HG03060 (cell line): ENCODE measurements at regions not wholly inside any gene's neighbourhood (a gene's known extent, or its start where the extent isn't known, plus 50 kb on each side); places are given as distances from the start of the nearest gene placed in this dataset.
"Not testable (repeated sequence)": the region's sequence is repeated elsewhere in the genome, so short reads cannot be mapped to it uniquely, and the experiment has no call there.

Source experiments
- ATAC-seq: cut with Tn5 transposase; IDR thresholded peaks from one replicate; pipeline ENCODE4 v1.9.1; 2021; ENCODE audit warnings: low read depth, moderate number of reproducible peaks; ENCODE audit not compliant: unreplicated experiment

DNA sequence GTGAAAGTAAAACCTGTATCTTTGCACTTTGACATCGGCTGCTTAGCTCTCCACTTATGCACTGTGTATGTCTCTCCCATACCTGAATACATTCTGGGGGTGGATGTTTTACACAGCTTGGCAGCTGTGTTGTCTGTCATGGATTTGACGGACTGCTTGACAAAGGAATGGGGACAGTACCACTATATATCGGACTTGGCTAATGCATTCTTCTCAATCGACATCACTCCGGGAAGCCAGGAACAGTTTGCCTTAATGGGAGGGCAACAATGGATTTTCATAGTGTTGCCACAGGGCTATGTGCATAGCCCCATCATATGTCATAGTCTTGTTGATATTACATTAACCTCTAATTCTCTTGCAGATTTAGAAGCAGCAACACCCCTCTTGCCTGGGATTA is 1008.3 kb downstream of the DNAH5 start:
- no peak for ATAC-seq

DNA sequence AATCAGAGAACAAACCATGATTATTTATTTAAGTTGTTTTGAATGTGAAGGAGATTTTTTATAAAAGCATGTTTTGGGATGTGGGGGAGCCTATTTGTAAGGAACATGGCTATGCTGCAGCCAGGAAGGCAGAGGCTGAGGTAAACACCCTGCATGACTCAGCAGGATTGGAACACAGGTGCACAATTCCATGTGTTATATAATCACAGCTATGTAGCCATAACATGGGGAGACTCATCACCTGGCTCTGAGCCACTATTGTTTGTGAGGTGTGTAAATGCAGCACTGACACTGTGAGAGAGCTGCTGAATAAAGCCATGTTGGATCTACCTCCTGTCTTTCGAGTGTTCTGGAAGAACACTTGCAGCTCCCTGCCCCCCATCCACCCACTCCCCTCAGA is 1009.8 kb downstream of the DNAH5 start:
- ATAC-seq: no peak

- no peak for ATAC-seq
These were observed 1016.3 kb upstream of the CTNND2 start for GRCh38 chr5:12920527-12920926.

DNA sequence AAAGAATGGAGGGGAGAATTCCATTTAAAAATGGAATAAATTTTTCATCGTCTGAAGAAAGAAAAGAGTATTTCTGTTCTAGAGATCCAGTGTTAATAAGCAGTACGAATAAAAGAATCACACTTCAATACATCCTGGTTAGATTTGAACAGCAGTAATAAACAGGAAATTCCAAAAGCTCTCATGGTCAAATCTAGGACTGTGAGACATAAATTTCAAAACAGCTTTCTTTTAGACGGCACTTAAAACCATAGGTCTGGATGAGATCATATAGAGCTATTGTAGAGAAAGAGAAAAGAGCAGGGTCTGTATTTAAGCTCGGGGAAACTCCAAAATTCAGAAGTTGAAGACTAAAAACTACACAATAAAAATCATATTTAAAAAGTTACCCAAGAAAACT is 1006.9 kb upstream of the CTNND2 start:
- no peak for ATAC-seq

DNA sequence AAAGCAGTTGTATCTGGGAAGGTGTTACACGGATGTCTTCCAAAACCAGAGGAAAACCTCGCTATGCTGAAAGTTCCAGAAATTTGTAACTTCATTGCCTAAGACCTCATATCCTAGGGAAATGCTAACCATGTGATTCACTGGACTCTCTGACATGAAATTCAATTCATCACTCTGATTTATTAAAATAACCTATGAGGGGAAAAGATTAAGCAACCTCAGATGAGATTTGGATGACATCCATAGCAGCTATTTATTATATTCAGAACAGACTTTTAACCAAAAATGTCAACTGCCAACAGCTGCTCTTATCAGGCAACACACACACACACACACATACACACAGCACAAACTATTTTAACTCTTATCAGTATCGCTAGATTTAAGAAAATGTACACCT is 1006.4 kb upstream of the CTNND2 start:
- no peak for ATAC-seq

DNA sequence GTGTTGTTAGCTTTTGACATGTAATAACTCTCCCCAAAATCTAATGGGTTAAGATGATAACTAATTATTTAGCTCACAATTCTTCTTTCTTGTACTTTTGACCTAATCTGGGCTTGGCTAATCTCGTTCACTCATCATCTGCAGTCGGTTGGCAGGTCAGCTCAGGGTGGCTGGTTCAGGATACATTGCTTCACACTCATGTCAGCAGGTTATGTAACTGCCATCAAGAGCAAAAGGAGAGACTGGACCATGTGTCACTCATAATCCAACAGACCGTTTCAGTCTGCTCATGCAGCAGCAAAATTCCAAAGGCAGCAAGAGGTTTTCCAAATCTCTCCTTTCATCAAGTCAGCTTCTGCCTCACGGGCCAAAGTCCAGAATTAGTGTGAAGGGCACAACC is 998.4 kb upstream of the CTNND2 start:
- ATAC-seq: no peak

- no peak for ATAC-seq
These were observed 997.5 kb upstream of the CTNND2 start for GRCh38 chr5:12901696-12902095.

GRCh38 chr5:12896086-12896485 is 991.8 kb upstream of the CTNND2 start:
- no peak for ATAC-seq

- no peak for ATAC-seq
These were observed 980.8 kb upstream of the CTNND2 start for GRCh38 chr5:12885018-12885417.

- ATAC-seq: no peak
These were observed 979.1 kb upstream of the CTNND2 start for GRCh38 chr5:12883395-12883794.

DNA sequence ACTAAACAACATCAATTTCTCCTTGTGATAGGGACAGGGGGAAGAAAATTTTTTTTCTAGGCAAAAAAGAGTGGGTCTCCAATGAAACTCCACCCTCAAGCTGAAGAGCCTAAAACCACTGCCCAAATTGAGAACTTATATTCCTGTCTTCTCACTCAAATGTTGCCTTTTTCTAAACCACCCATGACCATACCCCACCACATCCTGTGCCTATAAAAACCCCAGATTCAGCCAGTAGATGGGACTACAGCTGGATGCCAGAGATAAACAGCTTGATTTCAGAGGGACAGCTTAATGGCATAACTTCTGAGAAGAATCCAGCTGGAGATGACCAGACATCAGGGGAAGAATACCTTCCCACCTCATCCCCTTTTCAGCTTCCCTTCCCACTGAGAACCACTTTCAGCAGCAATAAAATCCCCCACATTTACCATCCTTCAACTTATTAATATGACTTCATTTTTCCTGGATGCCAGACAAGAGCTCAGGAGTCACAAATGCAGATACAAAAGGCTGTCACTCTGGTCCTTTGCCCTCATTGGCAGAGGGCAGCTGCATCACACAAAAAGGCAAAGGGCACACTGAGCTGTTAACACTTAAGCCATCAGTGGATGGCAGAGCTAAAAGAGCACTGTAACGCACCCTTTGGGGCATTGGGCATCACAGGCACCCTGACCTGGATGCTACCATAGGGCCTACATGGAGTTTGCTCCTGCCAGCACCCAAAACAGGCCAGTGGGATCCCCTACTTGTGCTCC is 972.5 kb upstream of the CTNND2 start:
- ATAC-seq: no peak

GRCh38 chr5:12870872-12871539 is 966.8 kb upstream of the CTNND2 start:
- ATAC-seq: no peak

GRCh38 chr5:12865529-12865928 is 961.3 kb upstream of the CTNND2 start:
- ATAC-seq: no peak

- ATAC-seq: no peak
These were observed 957.8 kb upstream of the CTNND2 start for GRCh38 chr5:12861886-12862654.

DNA sequence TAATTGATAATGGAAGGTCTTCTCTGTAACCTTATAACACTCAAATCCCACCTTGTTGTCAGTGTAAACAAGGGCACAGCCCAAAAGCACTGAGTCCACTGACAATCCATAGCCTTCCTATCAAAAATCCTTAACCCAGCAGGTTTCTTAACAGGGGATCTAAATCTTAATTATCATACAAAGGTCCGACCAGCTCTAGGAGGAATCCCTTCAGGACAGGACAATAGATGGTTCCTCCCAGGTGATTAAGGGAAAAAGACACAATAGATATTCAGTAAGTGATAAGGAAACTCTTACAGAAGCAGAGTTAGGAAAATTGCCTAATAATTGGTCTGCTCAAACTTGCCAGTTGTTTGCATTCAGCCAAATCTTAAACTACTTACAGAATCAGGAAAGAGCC is 951.9 kb upstream of the CTNND2 start:
- not testable (repeated sequence) for ATAC-seq

GRCh38 chr5:12854386-12854785 is 950.1 kb upstream of the CTNND2 start:
- no peak for ATAC-seq

- ATAC-seq: no peak
These were observed 947.5 kb upstream of the CTNND2 start for GRCh38 chr5:12851761-12852160.

DNA sequence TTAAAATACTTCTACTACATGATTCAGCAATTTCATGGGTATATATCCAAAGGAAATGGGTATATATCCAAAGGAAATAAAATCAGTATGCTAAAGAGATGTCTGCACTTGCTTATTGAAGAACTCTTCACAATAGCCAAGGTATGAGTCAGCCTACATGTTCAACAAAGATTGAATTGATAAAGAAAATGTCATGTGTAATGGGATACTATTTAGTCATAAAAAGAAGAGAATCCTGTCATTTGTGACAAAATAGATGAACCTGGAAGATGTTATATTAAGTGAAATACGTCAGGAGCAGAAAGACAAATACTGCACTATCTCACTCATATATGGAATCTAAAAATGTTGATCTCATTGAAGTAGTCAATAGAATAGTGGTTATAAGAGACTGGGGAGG is 944.5 kb upstream of the CTNND2 start:
- ATAC-seq: no peak

DNA sequence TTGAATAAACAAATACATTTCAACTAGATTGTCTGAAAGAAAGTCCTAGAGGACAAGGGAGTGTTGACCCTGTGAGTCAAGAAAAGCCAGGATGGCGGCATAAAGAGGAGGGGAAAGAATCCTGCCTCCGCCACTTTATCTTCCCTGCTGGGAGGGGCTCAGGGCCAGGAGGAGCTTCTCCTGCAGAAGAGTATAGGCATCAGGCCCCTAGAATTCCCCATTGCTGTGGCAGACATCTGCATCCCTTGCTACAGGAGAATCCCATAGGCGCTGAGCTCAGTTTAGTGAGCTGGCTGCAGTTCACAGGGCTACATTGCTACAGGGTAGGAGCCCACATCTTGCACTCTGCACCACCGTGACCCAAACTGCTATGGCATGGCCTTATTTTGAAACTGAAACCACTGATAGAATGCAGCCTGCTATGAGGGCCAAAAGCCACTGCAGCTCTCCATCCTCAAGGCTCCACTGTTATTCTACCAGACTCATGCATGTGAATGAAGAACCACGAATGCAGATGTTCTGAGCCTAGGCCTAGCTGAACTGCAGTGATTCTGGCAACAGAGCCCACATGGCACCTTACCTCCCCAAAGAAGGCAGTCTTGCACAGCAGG is 941.4 kb upstream of the CTNND2 start:
- no peak for ATAC-seq

- no peak for ATAC-seq
These were observed 936.7 kb upstream of the CTNND2 start for GRCh38 chr5:12840972-12841371.

- no peak for ATAC-seq
These were observed 933.3 kb upstream of the CTNND2 start for GRCh38 chr5:12837592-12837991.
